GM12878 (cell line): ENCODE measurements at regions not wholly inside any gene's neighbourhood (a gene's known extent, or its start where the extent isn't known, plus 50 kb on each side); places are given as distances from the start of the nearest gene placed in this dataset.

Experiments
- ATAC-seq: fragments of 200-7000 bp; cut with Tn5 transposase; 3 replicates; pipeline ENCODE4 v1.9.1; 2020; ENCODE audit warnings: mild to moderate bottlenecking, moderate library complexity
- BruUV-seq: library from RNA; stranded (reverse); fragments of 400-500 nt; replicated peaks from 2 replicates; lab custom pipeline; 2021; lab: Mats Ljungman, UMichigan
- CTCF ChIA-PET: fragments of 300-600 bp; sonication (Branson Sonifier 250); formaldehyde crosslinking; extraction: SDS; loops from one replicate; lab custom pipeline; 2021; ENCODE audit warnings: inconsistent platforms; lab: Yijun Ruan, JAX
- POLR2A ChIA-PET: fragments of 350-600 bp; formaldehyde crosslinking; extraction: SDS; loops from one replicate; lab custom pipeline; 2021; ENCODE audit warnings: inconsistent platforms; lab: Charles Lee
- RAD21 ChIA-PET: fragments of 300-600 bp; sonication (Branson Sonifier 250); formaldehyde crosslinking; loops from one replicate; lab custom pipeline; 2023; ENCODE audit warnings: antibody characterized with exemption; ENCODE audit not compliant: unreplicated experiment; lab: Charles Lee
- SMC1A ChIA-PET: fragments of 300-600 bp; sonication (Branson Sonifier 250); formaldehyde crosslinking; loops from one replicate; lab custom pipeline; 2023; ENCODE audit not compliant: unreplicated experiment, uncharacterized antibody; lab: Charles Lee
- DNase-seq: peaks from one replicate; pipeline ENCODE4 v3.0.0-alpha.2; 2011; ENCODE audit warnings: low read depth, low spot score
- FAIRE-seq: peaks from 3 replicates; lab custom pipeline; 2011; peaks lifted over from hg19 to GRCh38; lab: Jason Lieb, UNC
- H2AFZ ChIP-seq: 2 replicates; pipeline ENCODE4 v1.6.0; 2011; ENCODE audit warnings: low read depth, low read length, control low read depth; ENCODE audit not compliant: control insufficient read depth
- H3K27ac ChIP-seq: 2 replicates; pipeline ENCODE4 v1.5.1; 2011; ENCODE audit warnings: control low read depth; ENCODE audit not compliant: control insufficient read depth, insufficient read depth
- H3K27me3 ChIP-seq, 2 experiments: replicated peaks in 1 of 2; 2 replicates each; pipeline versions ENCODE4 v1.6.0 to v1.6.1; 2011; ENCODE audit warnings: low read length in 1 of 2; ENCODE audit not compliant: control insufficient read depth in 2 of 2, insufficient read depth in 2 of 2
- H3K36me3 ChIP-seq, 2 experiments: 2 replicates each; pipeline ENCODE4 v1.5.1; 2011; ENCODE audit warnings: low read length in 1 of 2; ENCODE audit not compliant: control insufficient read depth in 2 of 2, insufficient read depth in 2 of 2
- H3K4me1 ChIP-seq: 2 replicates; pipeline ENCODE4 v1.6.1; 2011; ENCODE audit warnings: mild to moderate bottlenecking, low read length, moderate library complexity, mixed read lengths; ENCODE audit not compliant: control insufficient read depth, insufficient read depth
- H3K4me2 ChIP-seq: 2 replicates; pipeline ENCODE4 v1.6.0; 2011; ENCODE audit warnings: control low read depth; ENCODE audit not compliant: control insufficient read depth, insufficient read depth
- H3K4me3 ChIP-seq: fragments of 200-600 bp; sonication (generic); 2 replicates; pipeline ENCODE4 v1.5.1; 2016
- H3K79me2 ChIP-seq: 2 replicates; pipeline ENCODE4 v1.6.0; 2011; ENCODE audit warnings: low read length; ENCODE audit not compliant: control insufficient read depth, insufficient read depth
- H3K9ac ChIP-seq: 2 replicates; pipeline ENCODE4 v1.8.0; 2011; ENCODE audit warnings: low read length, control low read depth, mixed read lengths; ENCODE audit not compliant: control insufficient read depth, insufficient read depth
- H3K9me3 ChIP-seq: replicated peaks from 3 replicates; pipeline ENCODE4 v1.5.1; 2011; ENCODE audit warnings: mild to moderate bottlenecking, low read length; ENCODE audit not compliant: control insufficient read depth, insufficient read depth
- H4K20me1 ChIP-seq: 2 replicates; pipeline ENCODE4 v1.6.0; 2011; ENCODE audit not compliant: control insufficient read depth, insufficient read depth
- ATF7 ChIP-seq: fragments of 450-650 bp; IDR thresholded peaks from 2 replicates; pipeline ENCODE4 v1.6.1; 2016; ENCODE audit warnings: low read depth, mild to moderate bottlenecking
- EP300 ChIP-seq, 2 experiments: fragments of 150-350 bp in 1 of 2; IDR thresholded peaks; 2 replicates each; pipeline ENCODE4 v1.6.1; 2011 to 2012; ENCODE audit warnings: low read depth in 2 of 2, low read length in 2 of 2, borderline replicate concordance in 1 of 2, improper control_type of control experiment in 1 of 2, inconsistent platforms in 1 of 2; ENCODE audit not compliant: control insufficient read depth in 1 of 2
- GATAD2B ChIP-seq: fragments of 450-650 bp; conservative IDR thresholded peaks from 2 replicates; pipeline ENCODE4 v1.6.1; 2017; ENCODE audit warnings: low read depth, mild to moderate bottlenecking, moderate library complexity
- HSF1 ChIP-seq: fragments of 150-350 bp; IDR thresholded peaks from 2 replicates; pipeline ENCODE4 v1.6.1; 2014; ENCODE audit warnings: mild to moderate bottlenecking, low read depth, low read length
- JUND ChIP-seq: IDR thresholded peaks from 2 replicates; pipeline ENCODE4 v1.6.1; 2012; ENCODE audit warnings: low read depth, mild to moderate bottlenecking, low read length, improper control_type of control experiment, moderate library complexity
- MYB ChIP-seq: fragments of 150-350 bp; IDR thresholded peaks from 2 replicates; pipeline ENCODE4 v1.6.1; 2014; ENCODE audit warnings: mild to moderate bottlenecking, low read depth, low read length, borderline replicate concordance
- NBN ChIP-seq: fragments of 450-650 bp; IDR thresholded peaks from 2 replicates; pipeline ENCODE4 v1.6.1; 2016
- PBX3 ChIP-seq: IDR thresholded peaks from 2 replicates; pipeline ENCODE4 v1.6.1; 2011; ENCODE audit warnings: mild to moderate bottlenecking, low read depth, low read length, moderate library complexity; ENCODE audit not compliant: insufficient replicate concordance
- RAD51 ChIP-seq: fragments of 450-650 bp; IDR thresholded peaks from 2 replicates; pipeline ENCODE4 v1.6.1; 2016; ENCODE audit warnings: moderate library complexity, mild to moderate bottlenecking, inconsistent platforms
- YY1 ChIP-seq: IDR thresholded peaks from 2 replicates; pipeline ENCODE4 v1.6.1; 2011; ENCODE audit warnings: low read depth, mild to moderate bottlenecking, low read length
- ZNF687 ChIP-seq: fragments of 450-650 bp; IDR thresholded peaks from 2 replicates; pipeline ENCODE4 v1.6.1; 2017; ENCODE audit warnings: mild to moderate bottlenecking, moderate library complexity
- WGBS: methylation state at CpG from one replicate; pipeline ENCODE4 v1.1.6; 2016; ENCODE audit warnings: low lambda C conversion rate; ENCODE audit not compliant: insufficient replicate concordance, insufficient coverage; ENCODE audit errors: missing lambda C conversion rate; 5-methylcytosine and 5-hydroxymethylcytosine counted together
- in situ Hi-C: fragments of 300-500 bp; cut with MboI; formaldehyde crosslinking; loops from 9 replicates; pipeline ENCODE4 v1.14.3; 2018; ENCODE audit warnings: mixed read lengths
- intact Hi-C: fragments of 100-400 bp; cut with micrococcal nuclease; formaldehyde crosslinking; loops from one replicate; pipeline ENCODE4 v1.14.2; 2022; ENCODE audit not compliant: unreplicated experiment

- Histone ChIP-seq H3K4me2 (no peak overlapping the region), H3K9me3 (no peaks in the 10 kb centered on the region), H2AFZ (no peak overlapping the region), H3K36me3 (no peaks in the 10 kb centered on the region), H3K4me3 (no peak overlapping the region), H3K4me1 (peaks cover 3% of the 10 kb centered on the region; the same call in 1 of the 2 replicates), H3K27ac (no peak overlapping the region), H4K20me1 (no peaks in the 10 kb centered on the region), H3K79me2 (no peaks in the 10 kb centered on the region), H3K27me3 (no peaks in the 10 kb centered on the region), H3K9ac (no peak overlapping the region)
- TF ChIP-seq ATF7 (no peak), RAD51 (peak; percentile 57; the same call in 1 of the 2 replicates), MYB (no peak)
- CTCF ChIA-PET = no interaction called here
- intact Hi-C loops = no loop called here
- no peak for ATAC-seq
- in situ Hi-C loops = no loop called here
- POLR2A ChIA-PET = no interaction called here
- DNase-seq = no peak
- no TSS peak for BruUV-seq
- SMC1A ChIA-PET = interaction anchor here (1.1 kb wide), 1 partner anchor 38 kb away, joined by 3 read pairs; no protein-coding TSS in a partner anchor
- 0% methylated on average over 3 of the region's 3 CpGs for WGBS
- no peak for FAIRE-seq
- RAD21 ChIA-PET = no interaction called here
Measured at GRCh38 chr7:83832009-83832408, 183.1 kb upstream of the SEMA3E start.

- Histone ChIP-seq H3K4me1 (no peaks in the 10 kb centered on the region), H3K4me3 (no peak overlapping the region), H3K36me3 (no peaks in the 10 kb centered on the region), H2AFZ (no peak overlapping the region), H3K4me2 (no peak overlapping the region), H3K27ac (no peak overlapping the region), H4K20me1 (no peaks in the 10 kb centered on the region), H3K79me2 (no peaks in the 10 kb centered on the region), H3K9ac (no peak overlapping the region), H3K27me3 (no peaks in the 10 kb centered on the region), H3K9me3 (no peaks in the 10 kb centered on the region)
- ChIA-PET RAD21 (interaction anchor here (1.3 kb wide), 1 partner anchor 29 kb away, joined by 4 read pairs; no protein-coding TSS in a partner anchor), CTCF (no interaction called here), SMC1A (no interaction called here), POLR2A (no interaction called here)
- no peak for FAIRE-seq
- DNase-seq = no peak
- intact Hi-C loops = no loop called here
- in situ Hi-C loops = no loop called here
- 10% methylated on average over 4 of the region's 4 CpGs for WGBS
- BruUV-seq = no TSS peak
- no peak for ATAC-seq
- TF ChIP-seq YY1 (no peak), EP300 (IDR thresholded peaks at IDR 0.05; ENCODE audit: borderline replicate concordance in 1 of 2, control insufficient read depth in 1 of 2, low read depth in 2 of 2, low read length in 2 of 2) (no peak), JUND (no peak), ZNF687 (no peak), PBX3 (no peak), GATAD2B (no peak), HSF1 (no peak), NBN (no peak)
Measured at GRCh38 chr7:83827036-83827435, 178.1 kb upstream of the SEMA3E start.
